ENCODE measurements at regions not wholly inside any gene's neighbourhood (a gene's known extent, or its start where the extent isn't known, plus 50 kb on each side); places are given as distances from the start of the nearest gene placed in this dataset.

- ChIA-PET RAD21 (ENCODE audit: low non-redundant PET in 1 of 2, low total read pairs in 2 of 2, uncharacterized antibody in 2 of 2, unreplicated experiment in 2 of 2) (no interaction called here), POLR2A (no interaction called here), CTCF (no interaction called here)
- TF ChIP-seq SRF (IDR thresholded peaks at IDR 0.05; ENCODE audit: low read depth) (no peak), RAD21 (IDR thresholded peaks at IDR 0.05; ENCODE audit: low read depth) (no peak), ATF3 (IDR thresholded peaks at IDR 0.05) (no peak), TCF7L2 (IDR thresholded peaks at IDR 0.05; ENCODE audit: borderline replicate concordance, extremely low read depth, insufficient read depth, insufficient read length) (no peak), REST (IDR thresholded peaks at IDR 0.05; ENCODE audit: low read depth) (no peak), CBX3 (IDR thresholded peaks at IDR 0.05; ENCODE audit: low read depth) (no peak), POLR2A (IDR thresholded peaks at IDR 0.05; ENCODE audit: borderline replicate concordance, extremely low read depth, insufficient read depth, insufficient read length) (no peak), ZFX (IDR thresholded peaks at IDR 0.05) (no peak), YY1 (IDR thresholded peaks at IDR 0.05; ENCODE audit: extremely low read depth, insufficient replicate concordance, low read depth, low read length) (no peak), ZNF274 (IDR thresholded peaks at IDR 0.05; ENCODE audit: low read depth, low read length) (no peak), SP1 (IDR thresholded peaks at IDR 0.05; ENCODE audit: low read depth) (no peak), EZH2 (IDR thresholded peaks at IDR 0.05) (no peak)
- Histone ChIP-seq H2AFZ (ENCODE audit: low read depth, low read length, poor library complexity, severe bottlenecking) (no peak overlapping the region), H3K9me3 (ENCODE audit: control insufficient read depth in 1 of 2, insufficient read depth in 1 of 2, low read depth in 1 of 2, low read length in 2 of 2) (peaks cover 9 to 21% of the 10 kb centered on the region in 2 experiments; a peak in 2 of 4 replicates), H3K9me2 (ENCODE audit: insufficient read depth) (no peaks in the 10 kb centered on the region), H3K4me2 (ENCODE audit: low read length) (no peak overlapping the region), H3K27ac (ENCODE audit: low read depth, low read length) (no peak overlapping the region), H3K79me2 (ENCODE audit: insufficient read depth, low read length) (no peaks in the 10 kb centered on the region), H3K4me1 (ENCODE audit: control insufficient read depth in 1 of 2, insufficient read depth in 2 of 2, low read length in 2 of 2) (no peaks in the 10 kb centered on the region), H3K27me3 (ENCODE audit: insufficient read depth, low read length) (no peaks in the 10 kb centered on the region), H3K4me3 (replicated peaks in 1 of 2; ENCODE audit: low read depth in 1 of 2, low read length in 2 of 2) (no peak overlapping the region), H3K36me3 (ENCODE audit: control insufficient read depth in 1 of 2, insufficient read depth in 2 of 2, low read length in 2 of 2) (no peaks in the 10 kb centered on the region), H4K20me1 (ENCODE audit: insufficient read depth) (no peaks in the 10 kb centered on the region), H3K9ac (ENCODE audit: low read length) (no peak overlapping the region)
- intact Hi-C loops (cut with micrococcal nuclease): no loop called here
- no TSS peak for BruUV-seq (replicated peaks)
- DNase-seq (ENCODE audit: low read depth, low spot score): no peak
- ATAC-seq: no peak
Measured at GRCh38 chr10:53166325-53166724, 393.7 kb upstream of the MBL2 start.
